ENCODE measurements at regions not wholly inside any gene's neighbourhood (a gene's known extent, or its start where the extent isn't known, plus 50 kb on each side); places are given as distances from the start of the nearest gene placed in this dataset.

DNA sequence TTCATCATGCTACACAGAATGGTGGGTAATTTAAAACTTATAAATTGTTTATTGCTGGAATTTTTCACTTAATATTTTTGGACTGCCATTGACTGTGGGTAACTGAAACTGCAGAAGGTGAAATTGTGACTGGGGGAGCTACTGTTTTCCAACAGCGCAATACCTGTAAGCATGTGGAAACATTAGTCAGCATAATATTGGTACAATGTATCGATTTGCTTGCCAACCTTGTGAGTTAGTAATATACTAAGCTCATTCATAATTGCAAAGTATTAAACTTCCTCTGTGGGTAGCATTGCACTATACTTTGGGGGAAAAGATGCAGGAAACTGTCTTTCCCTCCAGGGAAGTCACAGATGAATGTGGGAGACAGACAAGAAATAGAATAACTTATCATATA is 766.5 kb downstream of the HDGFL1 start:
- TF ChIP-seq, protein P1, sequence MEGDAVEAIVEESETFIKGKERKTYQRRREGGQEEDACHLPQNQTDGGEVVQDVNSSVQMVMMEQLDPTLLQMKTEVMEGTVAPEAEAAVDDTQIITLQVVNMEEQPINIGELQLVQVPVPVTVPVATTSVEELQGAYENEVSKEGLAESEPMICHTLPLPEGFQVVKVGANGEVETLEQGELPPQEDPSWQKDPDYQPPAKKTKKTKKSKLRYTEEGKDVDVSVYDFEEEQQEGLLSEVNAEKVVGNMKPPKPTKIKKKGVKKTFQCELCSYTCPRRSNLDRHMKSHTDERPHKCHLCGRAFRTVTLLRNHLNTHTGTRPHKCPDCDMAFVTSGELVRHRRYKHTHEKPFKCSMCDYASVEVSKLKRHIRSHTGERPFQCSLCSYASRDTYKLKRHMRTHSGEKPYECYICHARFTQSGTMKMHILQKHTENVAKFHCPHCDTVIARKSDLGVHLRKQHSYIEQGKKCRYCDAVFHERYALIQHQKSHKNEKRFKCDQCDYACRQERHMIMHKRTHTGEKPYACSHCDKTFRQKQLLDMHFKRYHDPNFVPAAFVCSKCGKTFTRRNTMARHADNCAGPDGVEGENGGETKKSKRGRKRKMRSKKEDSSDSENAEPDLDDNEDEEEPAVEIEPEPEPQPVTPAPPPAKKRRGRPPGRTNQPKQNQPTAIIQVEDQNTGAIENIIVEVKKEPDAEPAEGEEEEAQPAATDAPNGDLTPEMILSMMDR (IDR thresholded peaks at IDR 0.05) = no peak
- no peak for TF ChIP-seq CHD2 (IDR thresholded peaks at IDR 0.05; ENCODE audit: low read length, partially characterized antibody)
- TF ChIP-seq RAD21 (conservative IDR thresholded peaks at IDR 0.05 in 1 of 2, IDR thresholded peaks at IDR 0.05 in 1 of 2) = no peak
- TF ChIP-seq RFX5 (IDR thresholded peaks at IDR 0.05) = no peak
- TF ChIP-seq, protein P2, sequence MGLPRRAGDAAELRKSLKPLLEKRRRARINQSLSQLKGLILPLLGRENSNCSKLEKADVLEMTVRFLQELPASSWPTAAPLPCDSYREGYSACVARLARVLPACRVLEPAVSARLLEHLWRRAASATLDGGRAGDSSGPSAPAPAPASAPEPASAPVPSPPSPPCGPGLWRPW (IDR thresholded peaks at IDR 0.05) = no peak

Measured in A549 (cell line).